GM12878 (cell line): ENCODE measurements at regions not wholly inside any gene's neighbourhood (a gene's known extent, or its start where the extent isn't known, plus 50 kb on each side); places are given as distances from the start of the nearest gene placed in this dataset.
"Not testable (repeated sequence)": the region's sequence is repeated elsewhere in the genome, so short reads cannot be mapped to it uniquely, and the experiment has no call there.

Source experiments
- ATAC-seq: fragments of 200-7000 bp; cut with Tn5 transposase; 3 replicates; pipeline ENCODE4 v1.9.1; 2020; ENCODE audit warnings: mild to moderate bottlenecking, moderate library complexity
- BruUV-seq: library from RNA; stranded (reverse); fragments of 400-500 nt; replicated peaks from 2 replicates; lab custom pipeline; 2021; lab: Mats Ljungman, UMichigan
- CTCF ChIA-PET: fragments of 300-600 bp; sonication (Branson Sonifier 250); formaldehyde crosslinking; extraction: SDS; loops from one replicate; lab custom pipeline; 2021; ENCODE audit warnings: inconsistent platforms; lab: Yijun Ruan, JAX
- POLR2A ChIA-PET: fragments of 350-600 bp; formaldehyde crosslinking; extraction: SDS; loops from one replicate; lab custom pipeline; 2021; ENCODE audit warnings: inconsistent platforms; lab: Charles Lee
- RAD21 ChIA-PET: fragments of 300-600 bp; sonication (Branson Sonifier 250); formaldehyde crosslinking; loops from one replicate; lab custom pipeline; 2023; ENCODE audit warnings: antibody characterized with exemption; ENCODE audit not compliant: unreplicated experiment; lab: Charles Lee
- SMC1A ChIA-PET: fragments of 300-600 bp; sonication (Branson Sonifier 250); formaldehyde crosslinking; loops from one replicate; lab custom pipeline; 2023; ENCODE audit not compliant: unreplicated experiment, uncharacterized antibody; lab: Charles Lee
- DNase-seq: peaks from one replicate; pipeline ENCODE4 v3.0.0-alpha.2; 2011; ENCODE audit warnings: low read depth, low spot score
- FAIRE-seq: peaks from 3 replicates; lab custom pipeline; 2011; peaks lifted over from hg19 to GRCh38; lab: Jason Lieb, UNC
- H2AFZ ChIP-seq: 2 replicates; pipeline ENCODE4 v1.6.0; 2011; ENCODE audit warnings: low read depth, low read length, control low read depth; ENCODE audit not compliant: control insufficient read depth
- H3K27ac ChIP-seq: 2 replicates; pipeline ENCODE4 v1.5.1; 2011; ENCODE audit warnings: control low read depth; ENCODE audit not compliant: control insufficient read depth, insufficient read depth
- H3K27me3 ChIP-seq, 2 experiments: replicated peaks in 1 of 2; 2 replicates each; pipeline versions ENCODE4 v1.6.0 to v1.6.1; 2011; ENCODE audit warnings: low read length in 1 of 2; ENCODE audit not compliant: control insufficient read depth in 2 of 2, insufficient read depth in 2 of 2
- H3K36me3 ChIP-seq, 2 experiments: 2 replicates each; pipeline ENCODE4 v1.5.1; 2011; ENCODE audit warnings: low read length in 1 of 2; ENCODE audit not compliant: control insufficient read depth in 2 of 2, insufficient read depth in 2 of 2
- H3K4me1 ChIP-seq: 2 replicates; pipeline ENCODE4 v1.6.1; 2011; ENCODE audit warnings: mild to moderate bottlenecking, low read length, moderate library complexity, mixed read lengths; ENCODE audit not compliant: control insufficient read depth, insufficient read depth
- H3K4me2 ChIP-seq: 2 replicates; pipeline ENCODE4 v1.6.0; 2011; ENCODE audit warnings: control low read depth; ENCODE audit not compliant: control insufficient read depth, insufficient read depth
- H3K4me3 ChIP-seq: fragments of 200-600 bp; sonication (generic); 2 replicates; pipeline ENCODE4 v1.5.1; 2016
- H3K79me2 ChIP-seq: 2 replicates; pipeline ENCODE4 v1.6.0; 2011; ENCODE audit warnings: low read length; ENCODE audit not compliant: control insufficient read depth, insufficient read depth
- H3K9ac ChIP-seq: 2 replicates; pipeline ENCODE4 v1.8.0; 2011; ENCODE audit warnings: low read length, control low read depth, mixed read lengths; ENCODE audit not compliant: control insufficient read depth, insufficient read depth
- H3K9me3 ChIP-seq: replicated peaks from 3 replicates; pipeline ENCODE4 v1.5.1; 2011; ENCODE audit warnings: mild to moderate bottlenecking, low read length; ENCODE audit not compliant: control insufficient read depth, insufficient read depth
- H4K20me1 ChIP-seq: 2 replicates; pipeline ENCODE4 v1.6.0; 2011; ENCODE audit not compliant: control insufficient read depth, insufficient read depth
- CBX3 ChIP-seq: fragments of 200-600 bp; sonication (generic); IDR thresholded peaks from 2 replicates; pipeline ENCODE4 v1.6.1; 2016; ENCODE audit warnings: low read depth, borderline replicate concordance
- ESRRA ChIP-seq: IDR thresholded peaks from 2 replicates; pipeline ENCODE4 v1.6.1; 2012; ENCODE audit warnings: mild to moderate bottlenecking, low read length, improper control_type of control experiment
- SP1 ChIP-seq: IDR thresholded peaks from one replicate; pipeline ENCODE4 v1.6.1; 2011; ENCODE audit warnings: low read depth, low read length
- WGBS: methylation state at CpG from one replicate; pipeline ENCODE4 v1.1.6; 2016; ENCODE audit warnings: low lambda C conversion rate; ENCODE audit not compliant: insufficient replicate concordance, insufficient coverage; ENCODE audit errors: missing lambda C conversion rate; 5-methylcytosine and 5-hydroxymethylcytosine counted together
- in situ Hi-C: fragments of 300-500 bp; cut with MboI; formaldehyde crosslinking; loops from 9 replicates; pipeline ENCODE4 v1.14.3; 2018; ENCODE audit warnings: mixed read lengths
- intact Hi-C: fragments of 100-400 bp; cut with micrococcal nuclease; formaldehyde crosslinking; loops from one replicate; pipeline ENCODE4 v1.14.2; 2022; ENCODE audit not compliant: unreplicated experiment
- TF ChIP-seq, protein P1 (sequence below): IDR thresholded peaks from 2 replicates; pipeline ENCODE4 v1.6.1; 2012; ENCODE audit warnings: low read depth, low read length, improper control_type of control experiment
- TF ChIP-seq, protein P2 (sequence below): fragments of 450-650 bp; IDR thresholded peaks from 2 replicates; pipeline ENCODE4 v1.6.1; 2016; ENCODE audit warnings: mild to moderate bottlenecking, moderate library complexity, borderline replicate concordance

DNA sequence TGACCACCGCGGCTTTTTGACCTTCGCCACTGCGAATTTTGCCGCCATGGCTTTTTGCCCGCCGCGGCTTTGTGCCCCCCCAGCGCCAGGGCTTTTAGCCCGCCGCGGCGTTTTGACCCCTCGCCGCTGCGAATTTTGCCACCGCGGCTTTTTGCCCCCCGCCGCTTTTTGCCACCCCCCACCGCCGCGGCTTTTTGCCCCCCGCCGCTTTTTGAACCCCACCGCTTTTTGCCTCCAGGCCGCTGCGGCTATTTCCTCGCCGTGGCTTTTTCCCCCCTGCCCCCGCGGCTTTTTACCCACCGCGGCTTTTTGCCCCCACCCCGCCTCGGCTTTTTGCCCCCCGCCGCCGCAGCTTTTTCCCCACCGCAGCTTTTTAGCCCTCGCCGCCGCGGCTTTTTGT lies 134.8 kb upstream of the TP53TG3C start (continued):
- no peak for TF ChIP-seq ESRRA
- TF ChIP-seq, protein P1, sequence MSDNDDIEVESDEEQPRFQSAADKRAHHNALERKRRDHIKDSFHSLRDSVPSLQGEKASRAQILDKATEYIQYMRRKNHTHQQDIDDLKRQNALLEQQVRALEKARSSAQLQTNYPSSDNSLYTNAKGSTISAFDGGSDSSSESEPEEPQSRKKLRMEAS: no peak
- TF ChIP-seq CBX3: no peak
- TF ChIP-seq SP1: no peak
- TF ChIP-seq, protein P2, sequence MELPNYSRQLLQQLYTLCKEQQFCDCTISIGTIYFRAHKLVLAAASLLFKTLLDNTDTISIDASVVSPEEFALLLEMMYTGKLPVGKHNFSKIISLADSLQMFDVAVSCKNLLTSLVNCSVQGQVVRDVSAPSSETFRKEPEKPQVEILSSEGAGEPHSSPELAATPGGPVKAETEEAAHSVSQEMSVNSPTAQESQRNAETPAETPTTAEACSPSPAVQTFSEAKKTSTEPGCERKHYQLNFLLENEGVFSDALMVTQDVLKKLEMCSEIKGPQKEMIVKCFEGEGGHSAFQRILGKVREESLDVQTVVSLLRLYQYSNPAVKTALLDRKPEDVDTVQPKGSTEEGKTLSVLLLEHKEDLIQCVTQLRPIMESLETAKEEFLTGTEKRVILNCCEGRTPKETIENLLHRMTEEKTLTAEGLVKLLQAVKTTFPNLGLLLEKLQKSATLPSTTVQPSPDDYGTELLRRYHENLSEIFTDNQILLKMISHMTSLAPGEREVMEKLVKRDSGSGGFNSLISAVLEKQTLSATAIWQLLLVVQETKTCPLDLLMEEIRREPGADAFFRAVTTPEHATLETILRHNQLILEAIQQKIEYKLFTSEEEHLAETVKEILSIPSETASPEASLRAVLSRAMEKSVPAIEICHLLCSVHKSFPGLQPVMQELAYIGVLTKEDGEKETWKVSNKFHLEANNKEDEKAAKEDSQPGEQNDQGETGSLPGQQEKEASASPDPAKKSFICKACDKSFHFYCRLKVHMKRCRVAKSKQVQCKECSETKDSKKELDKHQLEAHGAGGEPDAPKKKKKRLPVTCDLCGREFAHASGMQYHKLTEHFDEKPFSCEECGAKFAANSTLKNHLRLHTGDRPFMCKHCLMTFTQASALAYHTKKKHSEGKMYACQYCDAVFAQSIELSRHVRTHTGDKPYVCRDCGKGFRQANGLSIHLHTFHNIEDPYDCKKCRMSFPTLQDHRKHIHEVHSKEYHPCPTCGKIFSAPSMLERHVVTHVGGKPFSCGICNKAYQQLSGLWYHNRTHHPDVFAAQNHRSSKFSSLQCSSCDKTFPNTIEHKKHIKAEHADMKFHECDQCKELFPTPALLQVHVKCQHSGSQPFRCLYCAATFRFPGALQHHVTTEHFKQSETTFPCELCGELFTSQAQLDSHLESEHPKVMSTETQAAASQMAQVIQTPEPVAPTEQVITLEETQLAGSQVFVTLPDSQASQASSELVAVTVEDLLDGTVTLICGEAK: no peak

DNA sequence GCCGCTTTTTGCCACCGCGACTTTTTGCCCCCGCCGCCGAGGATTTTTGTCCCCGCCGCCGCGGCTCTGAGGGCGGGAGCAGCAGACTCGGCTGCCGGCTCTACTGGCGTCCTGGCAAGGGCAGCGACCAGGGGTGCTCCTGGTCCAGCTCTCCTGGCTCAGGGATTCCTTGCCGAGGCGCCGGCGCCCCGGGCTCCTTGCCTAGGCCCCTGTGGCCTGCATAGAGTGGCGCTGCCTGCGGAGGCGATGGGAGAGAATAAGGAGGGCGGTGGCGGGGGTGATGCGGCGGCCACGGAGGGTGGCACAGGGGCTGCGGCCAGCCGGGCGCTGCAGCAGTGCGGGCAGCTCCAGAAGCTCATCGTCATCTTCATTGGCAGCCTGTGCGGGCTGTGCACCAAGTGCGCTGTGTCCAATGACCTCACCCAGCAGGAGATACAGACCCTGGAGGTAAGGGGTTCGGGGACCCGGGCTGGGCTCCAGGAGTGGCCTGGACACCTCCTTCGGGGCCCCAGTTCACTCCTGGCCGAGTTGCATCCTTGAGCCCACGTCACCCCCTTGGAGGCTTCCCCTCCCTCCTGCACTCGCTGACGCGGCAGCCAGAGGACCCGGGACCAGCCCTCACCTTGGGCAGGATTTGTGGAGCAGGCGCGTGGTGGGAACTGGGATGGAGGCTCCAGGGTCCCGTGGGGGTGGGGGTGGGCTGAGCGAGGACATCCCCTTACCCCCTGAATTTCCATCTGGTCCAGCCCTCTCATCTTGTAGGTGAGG lies 134.2 kb upstream of the TP53TG3C start:
- CTCF ChIA-PET, H3K4me3 ChIP-seq, BruUV-seq, SMC1A ChIA-PET, POLR2A ChIA-PET, H3K36me3 ChIP-seq, ATAC-seq, H3K4me2 ChIP-seq, H3K9ac ChIP-seq, in situ Hi-C loops, H3K79me2 ChIP-seq, H3K9me3 ChIP-seq, H4K20me1 ChIP-seq, H3K4me1 ChIP-seq, H2AFZ ChIP-seq, H3K27me3 ChIP-seq, RAD21 ChIA-PET, FAIRE-seq, H3K27ac ChIP-seq, DNase-seq, intact Hi-C loops: not testable (repeated sequence)
- 74% methylated on average over 18 of the region's 48 CpGs for WGBS

DNA sequence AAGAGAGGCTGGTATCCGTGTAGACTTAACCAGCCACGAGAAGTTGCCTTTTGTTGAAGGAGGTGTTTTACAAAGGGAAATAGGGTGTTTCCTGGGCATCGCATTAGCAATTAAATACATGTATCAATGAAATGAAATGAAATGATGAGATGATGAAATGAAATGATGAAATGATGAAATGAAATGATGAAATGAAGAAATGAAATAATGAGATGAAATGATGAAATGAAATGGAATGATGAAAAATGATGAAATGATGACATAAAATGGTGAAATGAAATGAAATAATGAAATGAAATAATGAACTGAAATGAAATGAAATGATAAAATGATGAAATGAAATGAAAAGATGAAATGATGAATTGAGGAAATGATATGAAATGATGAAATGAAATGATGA lies 131.3 kb upstream of the TP53TG3C start:
- BruUV-seq, H3K9ac ChIP-seq, in situ Hi-C loops, H3K36me3 ChIP-seq, SMC1A ChIA-PET, H3K9me3 ChIP-seq, intact Hi-C loops, H3K27me3 ChIP-seq, H3K4me1 ChIP-seq, H3K27ac ChIP-seq, H3K4me2 ChIP-seq, H3K79me2 ChIP-seq, CTCF ChIA-PET, H3K4me3 ChIP-seq, FAIRE-seq, RAD21 ChIA-PET, DNase-seq, H4K20me1 ChIP-seq, ATAC-seq, POLR2A ChIA-PET, H2AFZ ChIP-seq: not testable (repeated sequence)
- WGBS: 38% methylated on average over 3 of the region's 3 CpGs
